22Rv1 (cell line): ENCODE measurements at regions not wholly inside any gene's neighbourhood (a gene's known extent, or its start where the extent isn't known, plus 50 kb on each side); places are given as distances from the start of the nearest gene placed in this dataset.
"Not testable (repeated sequence)": the region's sequence is repeated elsewhere in the genome, so short reads cannot be mapped to it uniquely, and the experiment has no call there.

Experiments
- H3K27ac ChIP-seq: fragments of 450-650 bp; 2 replicates; pipeline ENCODE4 v1.5.1; 2017
- ZFX ChIP-seq: fragments of 450-650 bp; IDR thresholded peaks from 2 replicates; pipeline ENCODE4 v1.6.1; 2017; ENCODE audit warnings: antibody characterized with exemption, borderline replicate concordance
- TF ChIP-seq, protein P1 (sequence below): fragments of 450-650 bp; IDR thresholded peaks from 2 replicates; pipeline ENCODE4 v1.5.1; 2017; ENCODE audit warnings: mild to moderate bottlenecking

- H3K27ac ChIP-seq, result no peak overlapping the region
- TF ChIP-seq, protein P1, sequence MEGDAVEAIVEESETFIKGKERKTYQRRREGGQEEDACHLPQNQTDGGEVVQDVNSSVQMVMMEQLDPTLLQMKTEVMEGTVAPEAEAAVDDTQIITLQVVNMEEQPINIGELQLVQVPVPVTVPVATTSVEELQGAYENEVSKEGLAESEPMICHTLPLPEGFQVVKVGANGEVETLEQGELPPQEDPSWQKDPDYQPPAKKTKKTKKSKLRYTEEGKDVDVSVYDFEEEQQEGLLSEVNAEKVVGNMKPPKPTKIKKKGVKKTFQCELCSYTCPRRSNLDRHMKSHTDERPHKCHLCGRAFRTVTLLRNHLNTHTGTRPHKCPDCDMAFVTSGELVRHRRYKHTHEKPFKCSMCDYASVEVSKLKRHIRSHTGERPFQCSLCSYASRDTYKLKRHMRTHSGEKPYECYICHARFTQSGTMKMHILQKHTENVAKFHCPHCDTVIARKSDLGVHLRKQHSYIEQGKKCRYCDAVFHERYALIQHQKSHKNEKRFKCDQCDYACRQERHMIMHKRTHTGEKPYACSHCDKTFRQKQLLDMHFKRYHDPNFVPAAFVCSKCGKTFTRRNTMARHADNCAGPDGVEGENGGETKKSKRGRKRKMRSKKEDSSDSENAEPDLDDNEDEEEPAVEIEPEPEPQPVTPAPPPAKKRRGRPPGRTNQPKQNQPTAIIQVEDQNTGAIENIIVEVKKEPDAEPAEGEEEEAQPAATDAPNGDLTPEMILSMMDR, result no peak
- TF ChIP-seq ZFX, result no peak
Measured at GRCh38 chr5:126129431-126129830, 293.8 kb upstream of the GRAMD2B start.

GRCh38 chr5:126133424-126133823, 289.8 kb upstream of the GRAMD2B start:
- H3K27ac ChIP-seq, result no peak overlapping the region
- no peak for TF ChIP-seq ZFX

GRCh38 chr5:126137891-126138280, 285.3 kb upstream of the GRAMD2B start:
- H3K27ac ChIP-seq, result no peak overlapping the region
- TF ChIP-seq, protein P1, result no peak
- TF ChIP-seq ZFX, result no peak

GRCh38 chr5:126138281-126138931, 284.8 kb upstream of the GRAMD2B start:
- TF ChIP-seq, protein P1, result no peak
- TF ChIP-seq ZFX, result no peak
- no peak overlapping the region for H3K27ac ChIP-seq

DNA sequence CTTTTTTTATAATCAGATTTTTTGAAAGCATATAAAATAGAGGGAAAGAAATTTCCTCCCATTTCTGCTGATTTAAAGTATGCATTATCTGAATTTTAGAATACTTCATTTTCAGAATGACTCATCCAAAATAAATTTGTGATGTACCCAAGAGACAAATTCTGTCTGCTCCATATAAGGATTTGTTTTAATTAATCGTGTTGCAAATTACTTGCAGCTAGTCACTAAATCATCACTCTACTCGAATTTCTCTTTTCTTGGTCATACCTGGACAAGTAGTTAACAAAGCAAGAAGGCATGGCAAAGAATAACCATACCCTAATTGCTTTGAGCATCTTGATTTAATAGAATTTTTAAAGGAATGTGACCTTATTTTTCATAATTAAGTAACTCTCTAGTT, 284.1 kb upstream of the GRAMD2B start:
- H3K27ac ChIP-seq, result no peak overlapping the region
- TF ChIP-seq, protein P1, result no peak
- no peak for TF ChIP-seq ZFX

DNA sequence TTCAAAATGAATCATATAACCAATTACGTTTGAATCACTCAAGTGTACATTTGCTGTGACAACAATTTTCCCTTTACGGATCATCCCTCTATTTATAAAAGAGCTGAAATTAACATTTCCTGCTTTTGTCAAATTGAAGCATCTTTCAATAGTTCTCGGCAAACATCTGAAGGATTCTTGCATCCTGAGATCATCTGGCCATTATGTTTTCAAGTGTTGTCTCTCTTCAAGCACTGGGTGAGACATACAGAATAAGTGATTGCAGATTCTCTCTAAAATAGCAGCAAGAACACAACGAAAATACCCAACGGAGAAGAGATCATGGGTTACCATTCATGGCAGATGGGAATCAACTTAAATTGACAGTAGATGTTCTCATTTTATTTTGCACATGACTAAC, 283.4 kb upstream of the GRAMD2B start:
- TF ChIP-seq ZFX, result no peak
- TF ChIP-seq, protein P1, result no peak
- no peak overlapping the region for H3K27ac ChIP-seq

GRCh38 chr5:126143622-126144021, 279.6 kb upstream of the GRAMD2B start:
- H3K27ac ChIP-seq, result no peak overlapping the region

GRCh38 chr5:126150319-126150718, 272.9 kb upstream of the GRAMD2B start:
- not testable (repeated sequence) for H3K27ac ChIP-seq

More at GRCh38 chr5:126143622-126144021, 279.6 kb upstream of the GRAMD2B start:
- TF ChIP-seq ZFX, result no peak
- TF ChIP-seq, protein P1, result no peak

DNA sequence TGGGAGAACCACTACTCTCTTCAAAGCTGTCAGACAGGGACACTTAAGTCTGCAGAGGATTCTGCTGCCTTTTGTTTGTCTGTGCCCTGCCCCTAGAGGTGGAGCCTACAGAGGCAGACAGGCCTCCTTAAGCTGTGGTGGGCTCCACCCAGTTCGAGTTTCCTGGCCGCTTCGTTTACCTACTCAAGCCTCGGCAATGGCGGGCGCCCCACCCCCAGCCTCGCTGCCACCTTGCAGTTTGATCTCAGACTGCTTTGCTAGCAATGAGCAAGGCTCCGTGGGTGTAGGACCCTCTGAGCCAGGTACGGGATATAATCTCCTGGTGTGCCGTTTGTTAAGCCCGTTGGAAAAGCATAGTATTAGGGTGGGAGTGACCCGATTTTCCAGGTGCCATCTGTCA, 267.9 kb upstream of the GRAMD2B start:
- H3K27ac ChIP-seq, result not testable (repeated sequence)
